ENCODE measurements at regions not wholly inside any gene's neighbourhood (a gene's known extent, or its start where the extent isn't known, plus 50 kb on each side); places are given as distances from the start of the nearest gene placed in this dataset.
"Not testable (repeated sequence)": the region's sequence is repeated elsewhere in the genome, so short reads cannot be mapped to it uniquely, and the experiment has no call there.

DNA sequence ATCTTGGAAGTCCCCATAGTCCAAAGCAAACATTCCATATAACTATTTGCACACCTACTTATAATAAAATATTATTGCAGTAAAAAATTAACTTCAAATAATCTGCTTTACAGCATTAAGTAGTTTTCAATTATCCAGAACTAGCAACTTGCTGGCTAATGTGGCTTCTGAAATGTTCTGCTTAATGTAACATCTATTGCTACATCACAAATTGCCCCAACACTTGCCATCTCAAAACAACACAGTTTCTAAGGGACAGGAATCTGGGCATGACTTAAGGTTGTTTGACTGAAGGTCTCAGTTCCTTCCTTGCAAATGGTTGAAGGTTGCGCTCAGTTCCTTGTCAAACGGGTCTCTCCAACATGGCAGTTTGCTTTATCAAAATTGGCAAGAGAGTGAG lies 378.5 kb upstream of the SEMA3C start:
- Histone ChIP-seq H2AFZ (no peak overlapping the region), H3K36me3 (ENCODE audit: low read depth) (no peaks in the 10 kb centered on the region)
- peak; percentile 3 for DNase-seq

GRCh38 chr7:81296726-81297125 lies 377.9 kb upstream of the SEMA3C start:
- H4K20me1 ChIP-seq (ENCODE audit: insufficient read depth) = no peaks in the 10 kb centered on the region
- H3K9ac ChIP-seq = no peak overlapping the region
- H3F3A ChIP-seq (ENCODE audit: insufficient read depth) = peaks cover 19% of the 10 kb centered on the region
- in situ Hi-C loops (cut with MboI) = no loop called here
- TF ChIP-seq EZH2phosphoT487 (IDR thresholded peaks at IDR 0.05; ENCODE audit: insufficient read depth, low read depth) (no peak), EZH2 (IDR thresholded peaks at IDR 0.05; ENCODE audit: insufficient read depth, poor library complexity, severe bottlenecking) (no peak)
- no peaks in the 10 kb centered on the region for H3K9me2 ChIP-seq (ENCODE audit: insufficient read depth)
- no peaks in the 10 kb centered on the region for H3K27me3 ChIP-seq (replicated peaks; ENCODE audit: insufficient read depth)
- DNase-seq = no peak
- H3K9me3 ChIP-seq (ENCODE audit: low read depth) = no peaks in the 10 kb centered on the region
- H2AFZ ChIP-seq = no peak overlapping the region
- H3K4me2 ChIP-seq (ENCODE audit: unreplicated experiment) = no peak overlapping the region
- WGBS, 2 experiments (ENCODE audit: low coverage in 1 of 2, low lambda C conversion rate in 2 of 2, missing lambda C conversion rate in 2 of 2) = 84 to 91% methylated on average over 2 of the region's 2 CpGs
- no peak overlapping the region for H3K27ac ChIP-seq
- no peak overlapping the region for H3K4me3 ChIP-seq
- H3K36me3 ChIP-seq (ENCODE audit: low read depth) = no peaks in the 10 kb centered on the region
- peaks cover 36% of the 10 kb centered on the region for H3K4me1 ChIP-seq (ENCODE audit: insufficient read depth)
- H3K79me2 ChIP-seq (ENCODE audit: insufficient read depth) = no peaks in the 10 kb centered on the region

More for the DNA sequence above, 378.5 kb upstream of the SEMA3C start:
- in situ Hi-C loops (cut with MboI) = no loop called here
- TF ChIP-seq EZH2 (IDR thresholded peaks at IDR 0.05; ENCODE audit: insufficient read depth, poor library complexity, severe bottlenecking) (no peak), EZH2phosphoT487 (IDR thresholded peaks at IDR 0.05; ENCODE audit: insufficient read depth, low read depth) (no peak)
- H3K27ac ChIP-seq = no peak overlapping the region
- H3F3A ChIP-seq (ENCODE audit: insufficient read depth) = peaks cover 19% of the 10 kb centered on the region
- H3K4me2 ChIP-seq (ENCODE audit: unreplicated experiment) = no peak overlapping the region
- H3K9me3 ChIP-seq (ENCODE audit: low read depth) = no peaks in the 10 kb centered on the region
- no peaks in the 10 kb centered on the region for H3K27me3 ChIP-seq (replicated peaks; ENCODE audit: insufficient read depth)
- no peak overlapping the region for H3K4me3 ChIP-seq
- H3K9me2 ChIP-seq (ENCODE audit: insufficient read depth) = no peaks in the 10 kb centered on the region
- H3K79me2 ChIP-seq (ENCODE audit: insufficient read depth) = no peaks in the 10 kb centered on the region
- no peaks in the 10 kb centered on the region for H4K20me1 ChIP-seq (ENCODE audit: insufficient read depth)
- H3K9ac ChIP-seq = no peak overlapping the region
- 98 to 100% methylated on average over 2 of the region's 2 CpGs for WGBS, 2 experiments (ENCODE audit: low coverage in 1 of 2, low lambda C conversion rate in 2 of 2, missing lambda C conversion rate in 2 of 2)
- H3K4me1 ChIP-seq (ENCODE audit: insufficient read depth) = peaks cover 36% of the 10 kb centered on the region

GRCh38 chr7:81294897-81295515 lies 376.2 kb upstream of the SEMA3C start:
- Histone ChIP-seq H3K9ac (no peak overlapping the region), H3K36me3 (ENCODE audit: low read depth) (no peaks in the 10 kb centered on the region), H3K27me3 (replicated peaks; ENCODE audit: insufficient read depth) (no peaks in the 10 kb centered on the region), H3K27ac (no peak overlapping the region), H3K9me2 (ENCODE audit: insufficient read depth) (no peaks in the 10 kb centered on the region), H4K20me1 (ENCODE audit: insufficient read depth) (no peaks in the 10 kb centered on the region), H3K4me2 (ENCODE audit: unreplicated experiment) (no peak overlapping the region), H3K4me3 (no peak overlapping the region), H2AFZ (no peak overlapping the region), H3K4me1 (ENCODE audit: insufficient read depth) (peaks cover 24% of the 10 kb centered on the region), H3F3A (ENCODE audit: insufficient read depth) (peaks cover 13% of the 10 kb centered on the region), H3K79me2 (ENCODE audit: insufficient read depth) (no peaks in the 10 kb centered on the region), H3K9me3 (ENCODE audit: low read depth) (no peaks in the 10 kb centered on the region)
- in situ Hi-C loops (cut with MboI) = no loop called here
- TF ChIP-seq EZH2 (IDR thresholded peaks at IDR 0.05; ENCODE audit: insufficient read depth, poor library complexity, severe bottlenecking) (no peak), EZH2phosphoT487 (IDR thresholded peaks at IDR 0.05; ENCODE audit: insufficient read depth, low read depth) (no peak)
- no peak for DNase-seq
- 93 to 97% methylated on average over 12 of the region's 12 CpGs for WGBS, 2 experiments (ENCODE audit: low coverage in 1 of 2, low lambda C conversion rate in 2 of 2, missing lambda C conversion rate in 2 of 2)

- Histone ChIP-seq H3K4me1 (ENCODE audit: insufficient read depth) (peaks cover 14% of the 10 kb centered on the region), H4K20me1 (ENCODE audit: insufficient read depth) (no peaks in the 10 kb centered on the region), H3K9me2 (ENCODE audit: insufficient read depth) (no peaks in the 10 kb centered on the region), H3K9ac (no peak overlapping the region), H3K27me3 (replicated peaks; ENCODE audit: insufficient read depth) (no peaks in the 10 kb centered on the region), H3F3A (ENCODE audit: insufficient read depth) (peaks cover 4% of the 10 kb centered on the region; the same call in 1 of the 2 replicates), H3K36me3 (ENCODE audit: low read depth) (no peaks in the 10 kb centered on the region), H3K79me2 (ENCODE audit: insufficient read depth) (no peaks in the 10 kb centered on the region), H3K9me3 (ENCODE audit: low read depth) (no peaks in the 10 kb centered on the region), H3K4me2 (ENCODE audit: unreplicated experiment) (no peak overlapping the region), H2AFZ (no peak overlapping the region), H3K27ac (no peak overlapping the region), H3K4me3 (no peak overlapping the region)
- in situ Hi-C loops (cut with MboI) = no loop called here
- TF ChIP-seq EZH2phosphoT487 (IDR thresholded peaks at IDR 0.05; ENCODE audit: insufficient read depth, low read depth) = no peak
- DNase-seq = no peak
- WGBS, 2 experiments (ENCODE audit: low coverage in 1 of 2, low lambda C conversion rate in 2 of 2, missing lambda C conversion rate in 2 of 2) = 100% methylated on average over 1 of the region's 1 CpG
Observed at GRCh38 chr7:81293806-81294205, 375.0 kb upstream of the SEMA3C start.

DNA sequence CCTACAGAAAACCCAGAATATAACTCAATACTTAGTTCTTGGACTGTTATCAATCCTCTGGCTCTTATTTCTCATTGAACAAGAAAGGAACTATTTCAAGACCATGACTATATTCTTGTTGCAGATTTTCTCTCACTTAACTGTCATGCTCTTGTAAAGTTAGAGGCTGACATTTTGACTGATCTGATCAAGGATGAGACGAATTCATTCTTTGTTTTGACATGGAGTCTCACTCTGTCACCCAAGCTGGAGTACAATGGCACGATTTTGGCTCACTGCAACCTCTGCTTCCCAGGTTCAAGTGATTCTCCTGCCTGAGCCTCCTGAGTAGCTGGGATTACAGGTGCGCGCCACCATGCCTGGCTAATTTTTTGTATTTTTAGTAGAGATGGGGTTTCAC lies 367.9 kb upstream of the SEMA3C start:
- WGBS, 2 experiments (ENCODE audit: low coverage in 1 of 2, low lambda C conversion rate in 2 of 2, missing lambda C conversion rate in 2 of 2) = 93 to 100% methylated on average over 4 of the region's 4 CpGs
- H3K79me2 ChIP-seq (ENCODE audit: insufficient read depth); H3K9me3 ChIP-seq (ENCODE audit: low read depth); H4K20me1 ChIP-seq (ENCODE audit: insufficient read depth); H3K4me2 ChIP-seq (ENCODE audit: unreplicated experiment); H3K9me2 ChIP-seq (ENCODE audit: insufficient read depth); DNase-seq; H3K36me3 ChIP-seq (ENCODE audit: low read depth); H3K9ac ChIP-seq; H3K27ac ChIP-seq; in situ Hi-C loops (cut with MboI); H2AFZ ChIP-seq; H3K4me3 ChIP-seq; H3K27me3 ChIP-seq (replicated peaks; ENCODE audit: insufficient read depth): not testable (repeated sequence)
- Histone ChIP-seq H3F3A (ENCODE audit: insufficient read depth) (peaks cover 24% of the 10 kb centered on the region), H3K4me1 (ENCODE audit: insufficient read depth) (peaks cover 21% of the 10 kb centered on the region)
